ENCODE measurements at regions not wholly inside any gene's neighbourhood (a gene's known extent, or its start where the extent isn't known, plus 50 kb on each side); places are given as distances from the start of the nearest gene placed in this dataset.

GRCh38 chr11:130562549-130562948, 114.1 kb downstream of the ADAMTS15 start:
- TF ChIP-seq GATA2 (IDR thresholded peaks at IDR 0.05; ENCODE audit: low read depth, low read length) = no peak
- no peak for TF ChIP-seq GATA3 (IDR thresholded peaks at IDR 0.05; ENCODE audit: low read depth, low read length)

GRCh38 chr11:130571519-130571918, 123.1 kb downstream of the ADAMTS15 start:
- TF ChIP-seq GATA2 (IDR thresholded peaks at IDR 0.05; ENCODE audit: low read depth, low read length) = no peak
- no peak for TF ChIP-seq GATA3 (IDR thresholded peaks at IDR 0.05; ENCODE audit: low read depth, low read length)

- TF ChIP-seq GATA2 (IDR thresholded peaks at IDR 0.05; ENCODE audit: low read depth, low read length) (no peak), GATA3 (IDR thresholded peaks at IDR 0.05; ENCODE audit: low read depth, low read length) (no peak)
Observed at GRCh38 chr11:130571947-130572584, 123.6 kb downstream of the ADAMTS15 start.

- no peak for TF ChIP-seq GATA2 (IDR thresholded peaks at IDR 0.05; ENCODE audit: low read depth, low read length)
- no peak for TF ChIP-seq GATA3 (IDR thresholded peaks at IDR 0.05; ENCODE audit: low read depth, low read length)
Observed at GRCh38 chr11:130573767-130574166, 125.3 kb downstream of the ADAMTS15 start.

GRCh38 chr11:130574740-130575139, 126.3 kb downstream of the ADAMTS15 start:
- TF ChIP-seq GATA2 (IDR thresholded peaks at IDR 0.05; ENCODE audit: low read depth, low read length) = no peak
- no peak for TF ChIP-seq GATA3 (IDR thresholded peaks at IDR 0.05; ENCODE audit: low read depth, low read length)

GRCh38 chr11:130576146-130576545, 127.7 kb downstream of the ADAMTS15 start:
- TF ChIP-seq GATA2 (IDR thresholded peaks at IDR 0.05; ENCODE audit: low read depth, low read length) = no peak
- TF ChIP-seq GATA3 (IDR thresholded peaks at IDR 0.05; ENCODE audit: low read depth, low read length) = no peak

GRCh38 chr11:130578738-130579368, 130.4 kb downstream of the ADAMTS15 start:
- TF ChIP-seq GATA2 (IDR thresholded peaks at IDR 0.05; ENCODE audit: low read depth, low read length) (no peak), GATA3 (IDR thresholded peaks at IDR 0.05; ENCODE audit: low read depth, low read length) (no peak)

GRCh38 chr11:130580372-130580771, 131.9 kb downstream of the ADAMTS15 start:
- no peak for TF ChIP-seq GATA3 (IDR thresholded peaks at IDR 0.05; ENCODE audit: low read depth, low read length)
- no peak for TF ChIP-seq GATA2 (IDR thresholded peaks at IDR 0.05; ENCODE audit: low read depth, low read length)

- TF ChIP-seq GATA3 (IDR thresholded peaks at IDR 0.05; ENCODE audit: low read depth, low read length) (no peak), GATA2 (IDR thresholded peaks at IDR 0.05; ENCODE audit: low read depth, low read length) (no peak)
Observed at GRCh38 chr11:130580891-130581492, 132.5 kb downstream of the ADAMTS15 start.

- no peak for TF ChIP-seq GATA3 (IDR thresholded peaks at IDR 0.05; ENCODE audit: low read depth, low read length)
- TF ChIP-seq GATA2 (IDR thresholded peaks at IDR 0.05; ENCODE audit: low read depth, low read length) = no peak
Observed at GRCh38 chr11:130581646-130582045, 133.2 kb downstream of the ADAMTS15 start.

- no peak for TF ChIP-seq GATA2 (IDR thresholded peaks at IDR 0.05; ENCODE audit: low read depth, low read length)
- TF ChIP-seq GATA3 (IDR thresholded peaks at IDR 0.05; ENCODE audit: low read depth, low read length) = no peak
Observed at GRCh38 chr11:130582176-130582575, 133.7 kb downstream of the ADAMTS15 start.

GRCh38 chr11:130582981-130583380, 134.5 kb downstream of the ADAMTS15 start:
- no peak for TF ChIP-seq GATA3 (IDR thresholded peaks at IDR 0.05; ENCODE audit: low read depth, low read length)
- TF ChIP-seq GATA2 (IDR thresholded peaks at IDR 0.05; ENCODE audit: low read depth, low read length) = no peak

GRCh38 chr11:130583801-130584211, 135.4 kb downstream of the ADAMTS15 start:
- TF ChIP-seq GATA2 (IDR thresholded peaks at IDR 0.05; ENCODE audit: low read depth, low read length) (no peak), GATA3 (IDR thresholded peaks at IDR 0.05; ENCODE audit: low read depth, low read length) (no peak)

- no peak for TF ChIP-seq GATA3 (IDR thresholded peaks at IDR 0.05; ENCODE audit: low read depth, low read length)
- TF ChIP-seq GATA2 (IDR thresholded peaks at IDR 0.05; ENCODE audit: low read depth, low read length) = no peak
Observed at GRCh38 chr11:130585545-130585944, 137.1 kb downstream of the ADAMTS15 start.

- TF ChIP-seq GATA3 (IDR thresholded peaks at IDR 0.05; ENCODE audit: low read depth, low read length) (no peak), GATA2 (IDR thresholded peaks at IDR 0.05; ENCODE audit: low read depth, low read length) (no peak)
Observed at GRCh38 chr11:130587658-130588057, 139.2 kb downstream of the ADAMTS15 start.

Measured in SH-SY5Y (cell line).